ENCODE measurements at regions not wholly inside any gene's neighbourhood (a gene's known extent, or its start where the extent isn't known, plus 50 kb on each side); places are given as distances from the start of the nearest gene placed in this dataset.

DNA sequence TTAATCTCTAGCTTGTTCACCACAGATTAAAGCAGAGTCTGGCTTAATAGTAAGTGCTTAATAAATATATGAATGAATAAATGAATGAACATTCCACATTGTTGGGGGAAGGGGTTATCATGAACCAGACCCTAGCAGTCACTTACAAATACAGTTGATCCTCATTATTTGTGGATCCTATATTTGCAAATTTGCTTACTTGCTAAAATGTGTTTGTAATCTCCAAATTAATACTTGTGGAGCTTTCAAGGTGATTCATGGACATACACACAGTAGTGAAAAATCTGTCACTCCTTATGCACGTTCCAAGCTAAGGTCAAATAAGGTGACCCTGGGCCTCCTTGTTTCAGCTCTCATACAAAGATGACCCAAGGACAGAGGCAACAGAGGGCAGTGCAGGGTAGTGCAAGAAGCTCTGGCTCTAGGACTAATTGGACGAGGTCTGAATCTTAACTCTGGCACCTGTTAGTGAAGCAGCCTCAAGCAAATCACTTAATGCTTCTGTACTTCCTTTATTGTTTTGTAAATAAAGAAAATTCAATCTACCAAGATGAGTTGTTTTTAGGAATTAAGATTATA, 112.8 kb upstream of the C2CD4B start:
- TF ChIP-seq, protein P1, sequence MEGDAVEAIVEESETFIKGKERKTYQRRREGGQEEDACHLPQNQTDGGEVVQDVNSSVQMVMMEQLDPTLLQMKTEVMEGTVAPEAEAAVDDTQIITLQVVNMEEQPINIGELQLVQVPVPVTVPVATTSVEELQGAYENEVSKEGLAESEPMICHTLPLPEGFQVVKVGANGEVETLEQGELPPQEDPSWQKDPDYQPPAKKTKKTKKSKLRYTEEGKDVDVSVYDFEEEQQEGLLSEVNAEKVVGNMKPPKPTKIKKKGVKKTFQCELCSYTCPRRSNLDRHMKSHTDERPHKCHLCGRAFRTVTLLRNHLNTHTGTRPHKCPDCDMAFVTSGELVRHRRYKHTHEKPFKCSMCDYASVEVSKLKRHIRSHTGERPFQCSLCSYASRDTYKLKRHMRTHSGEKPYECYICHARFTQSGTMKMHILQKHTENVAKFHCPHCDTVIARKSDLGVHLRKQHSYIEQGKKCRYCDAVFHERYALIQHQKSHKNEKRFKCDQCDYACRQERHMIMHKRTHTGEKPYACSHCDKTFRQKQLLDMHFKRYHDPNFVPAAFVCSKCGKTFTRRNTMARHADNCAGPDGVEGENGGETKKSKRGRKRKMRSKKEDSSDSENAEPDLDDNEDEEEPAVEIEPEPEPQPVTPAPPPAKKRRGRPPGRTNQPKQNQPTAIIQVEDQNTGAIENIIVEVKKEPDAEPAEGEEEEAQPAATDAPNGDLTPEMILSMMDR (IDR thresholded peaks at IDR 0.05; ENCODE audit: insufficient read depth, low read depth, low read length), result no peak
- no peak for TF ChIP-seq EZH2 (IDR thresholded peaks at IDR 0.05; ENCODE audit: insufficient read depth, low read length)
